Thyroid gland (tissue), 4 donors: ENCODE measurements at regions not wholly inside any gene's neighbourhood (a gene's known extent, or its start where the extent isn't known, plus 50 kb on each side); places are given as distances from the start of the nearest gene placed in this dataset.

ENCODE experiments used
- POLR2A ChIP-seq, 2 donors: fragments of 450-650 bp; IDR thresholded peaks; one replicate each; pipeline ENCODE4 v1.6.1; 2017; ENCODE audit warnings: antibody characterized with exemption in 2 of 2, mild to moderate bottlenecking in 2 of 2, moderate library complexity in 1 of 2
- TF ChIP-seq, protein P1 (sequence below), 6 experiments: fragments of 200-600 bp in 3 of 6; fragments of 450-650 bp in 3 of 6; sonication (generic) in 3 of 6; IDR thresholded peaks; one replicate each; pipeline ENCODE4 v1.5.1; 2016 to 2019; ENCODE audit warnings: antibody characterized with exemption in 6 of 6, mild to moderate bottlenecking in 2 of 6, inconsistent platforms in 1 of 6, moderate library complexity in 1 of 6

DNA sequence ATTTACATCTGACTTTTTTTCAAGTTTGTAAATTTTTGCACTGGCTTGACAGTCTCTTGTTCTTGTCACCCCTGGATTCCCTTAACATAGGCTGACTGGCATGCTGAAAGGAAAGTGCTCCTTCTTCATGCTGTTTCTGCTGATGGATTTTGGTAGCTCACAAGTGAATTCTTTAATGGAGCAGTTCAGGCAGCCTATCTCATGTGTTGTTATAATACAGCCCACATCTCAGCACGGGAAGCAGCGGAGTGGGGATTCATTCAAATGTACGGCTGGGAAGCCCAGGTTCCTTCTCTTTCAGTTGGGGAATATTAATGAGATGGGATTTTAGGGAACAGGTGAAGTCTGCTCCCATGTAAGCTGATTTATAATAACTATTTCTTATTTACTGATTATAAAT is 142.8 kb downstream of the CD8B2 start:
- TF ChIP-seq, protein P1, sequence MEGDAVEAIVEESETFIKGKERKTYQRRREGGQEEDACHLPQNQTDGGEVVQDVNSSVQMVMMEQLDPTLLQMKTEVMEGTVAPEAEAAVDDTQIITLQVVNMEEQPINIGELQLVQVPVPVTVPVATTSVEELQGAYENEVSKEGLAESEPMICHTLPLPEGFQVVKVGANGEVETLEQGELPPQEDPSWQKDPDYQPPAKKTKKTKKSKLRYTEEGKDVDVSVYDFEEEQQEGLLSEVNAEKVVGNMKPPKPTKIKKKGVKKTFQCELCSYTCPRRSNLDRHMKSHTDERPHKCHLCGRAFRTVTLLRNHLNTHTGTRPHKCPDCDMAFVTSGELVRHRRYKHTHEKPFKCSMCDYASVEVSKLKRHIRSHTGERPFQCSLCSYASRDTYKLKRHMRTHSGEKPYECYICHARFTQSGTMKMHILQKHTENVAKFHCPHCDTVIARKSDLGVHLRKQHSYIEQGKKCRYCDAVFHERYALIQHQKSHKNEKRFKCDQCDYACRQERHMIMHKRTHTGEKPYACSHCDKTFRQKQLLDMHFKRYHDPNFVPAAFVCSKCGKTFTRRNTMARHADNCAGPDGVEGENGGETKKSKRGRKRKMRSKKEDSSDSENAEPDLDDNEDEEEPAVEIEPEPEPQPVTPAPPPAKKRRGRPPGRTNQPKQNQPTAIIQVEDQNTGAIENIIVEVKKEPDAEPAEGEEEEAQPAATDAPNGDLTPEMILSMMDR (IDR thresholded peaks at IDR 0.05): no peak
- no peak for TF ChIP-seq POLR2A (IDR thresholded peaks at IDR 0.05)
